ENCODE measurements at regions not wholly inside any gene's neighbourhood (a gene's known extent, or its start where the extent isn't known, plus 50 kb on each side); places are given as distances from the start of the nearest gene placed in this dataset.

DNA sequence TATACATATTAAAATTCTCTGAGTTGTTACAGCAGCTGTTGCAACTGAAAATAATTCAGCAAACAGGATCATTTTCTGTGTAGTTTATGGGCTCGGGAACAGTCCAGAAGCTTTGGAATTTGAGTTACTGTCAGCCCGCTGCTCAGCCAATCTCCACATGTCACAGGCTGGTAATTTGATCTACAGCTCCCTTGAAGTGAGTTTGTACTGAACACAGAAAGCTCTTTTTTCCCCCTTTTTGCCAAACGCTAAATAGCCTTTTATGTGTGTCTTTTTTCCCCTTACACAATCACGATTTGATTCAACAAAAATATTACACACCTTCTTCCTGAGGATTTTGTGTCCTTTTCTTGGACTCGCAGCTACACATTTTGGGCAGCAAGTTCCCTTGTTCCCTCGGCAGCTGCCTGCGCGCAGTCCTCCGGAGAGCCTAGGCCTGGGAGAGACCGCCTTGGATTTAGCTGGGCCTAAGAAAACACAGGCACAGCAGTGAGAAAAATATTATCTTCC is 371.4 kb downstream of the KCNRG start:
- TF ChIP-seq, protein P1, sequence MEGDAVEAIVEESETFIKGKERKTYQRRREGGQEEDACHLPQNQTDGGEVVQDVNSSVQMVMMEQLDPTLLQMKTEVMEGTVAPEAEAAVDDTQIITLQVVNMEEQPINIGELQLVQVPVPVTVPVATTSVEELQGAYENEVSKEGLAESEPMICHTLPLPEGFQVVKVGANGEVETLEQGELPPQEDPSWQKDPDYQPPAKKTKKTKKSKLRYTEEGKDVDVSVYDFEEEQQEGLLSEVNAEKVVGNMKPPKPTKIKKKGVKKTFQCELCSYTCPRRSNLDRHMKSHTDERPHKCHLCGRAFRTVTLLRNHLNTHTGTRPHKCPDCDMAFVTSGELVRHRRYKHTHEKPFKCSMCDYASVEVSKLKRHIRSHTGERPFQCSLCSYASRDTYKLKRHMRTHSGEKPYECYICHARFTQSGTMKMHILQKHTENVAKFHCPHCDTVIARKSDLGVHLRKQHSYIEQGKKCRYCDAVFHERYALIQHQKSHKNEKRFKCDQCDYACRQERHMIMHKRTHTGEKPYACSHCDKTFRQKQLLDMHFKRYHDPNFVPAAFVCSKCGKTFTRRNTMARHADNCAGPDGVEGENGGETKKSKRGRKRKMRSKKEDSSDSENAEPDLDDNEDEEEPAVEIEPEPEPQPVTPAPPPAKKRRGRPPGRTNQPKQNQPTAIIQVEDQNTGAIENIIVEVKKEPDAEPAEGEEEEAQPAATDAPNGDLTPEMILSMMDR (IDR thresholded peaks at IDR 0.05): no peak
- TF ChIP-seq EZH2 (IDR thresholded peaks at IDR 0.05; ENCODE audit: borderline replicate concordance, insufficient read depth, low read depth, low read length, poor library complexity, severe bottlenecking): no peak
